Suppressor macrophage treated with lipopolysaccharide for 1 hour (primary cell): ENCODE measurements at regions not wholly inside any gene's neighbourhood (a gene's known extent, or its start where the extent isn't known, plus 50 kb on each side); places are given as distances from the start of the nearest gene placed in this dataset.
"Not testable (repeated sequence)": the region's sequence is repeated elsewhere in the genome, so short reads cannot be mapped to it uniquely, and the experiment has no call there.

Experiments
- DNase-seq, 3 donors: peaks; one replicate each; pipeline ENCODE4 v3.0.0-alpha.2; 2020 to 2022

DNA sequence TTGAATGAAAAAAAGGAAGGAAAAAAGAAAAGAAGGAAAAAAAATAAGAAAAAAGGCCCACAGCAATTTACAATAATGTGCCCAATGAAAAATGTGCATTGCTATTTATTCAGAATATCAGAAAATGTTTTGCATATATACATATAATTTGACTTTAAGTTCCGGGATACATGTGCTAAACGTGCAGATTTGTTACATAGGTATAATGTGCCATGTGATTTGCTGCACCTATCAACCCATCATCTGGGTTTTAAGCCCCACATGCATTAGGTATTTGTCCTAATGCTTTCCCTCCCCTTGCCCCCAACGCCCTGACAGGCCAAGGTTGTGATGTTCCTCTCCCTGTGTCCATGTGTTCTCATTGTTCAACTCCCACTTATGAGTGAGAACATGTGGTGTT, 738.0 kb upstream of the CDH6 start:
- not testable (repeated sequence) for DNase-seq

- no peak for DNase-seq
Measured at GRCh38 chr5:30453168-30453567, 740.3 kb upstream of the CDH6 start.

DNA sequence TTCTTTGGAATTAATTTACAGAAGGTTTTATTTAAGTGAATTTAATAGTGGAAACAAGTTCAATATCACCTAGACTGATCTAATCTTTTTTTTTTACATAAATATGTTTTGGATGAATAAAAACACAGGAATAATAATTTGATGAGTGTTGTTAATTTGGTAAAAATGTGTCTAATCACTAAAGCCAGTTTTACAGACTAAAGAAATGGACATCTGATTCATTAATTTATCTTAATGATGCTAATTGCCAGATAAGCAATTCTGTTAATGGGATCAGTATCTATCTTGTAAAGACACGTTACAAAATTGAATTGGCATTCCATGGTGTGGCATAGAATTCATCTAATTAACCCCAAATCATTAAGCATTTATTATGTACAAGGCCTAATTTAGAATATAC, 743.3 kb upstream of the CDH6 start:
- no peak for DNase-seq

DNA sequence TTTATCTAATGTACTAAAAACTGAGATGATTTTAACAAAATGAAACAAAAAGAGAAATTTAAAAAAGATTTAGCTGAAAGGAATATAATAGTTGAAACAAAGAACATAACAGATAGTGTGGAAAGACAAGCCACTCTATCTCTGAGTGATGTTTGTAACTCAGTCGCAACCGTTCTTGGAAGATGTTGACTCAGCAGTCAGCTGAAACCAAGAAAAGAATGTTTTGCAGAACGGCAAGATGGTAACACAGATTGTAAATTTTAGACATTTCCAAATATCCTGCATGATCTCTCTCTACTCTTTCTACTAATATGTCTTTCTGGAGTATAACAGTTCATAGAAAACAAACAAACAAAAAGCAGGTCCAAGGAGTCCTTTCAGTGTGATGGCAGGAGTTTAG, 746.1 kb upstream of the CDH6 start:
- DNase-seq, result no peak

DNA sequence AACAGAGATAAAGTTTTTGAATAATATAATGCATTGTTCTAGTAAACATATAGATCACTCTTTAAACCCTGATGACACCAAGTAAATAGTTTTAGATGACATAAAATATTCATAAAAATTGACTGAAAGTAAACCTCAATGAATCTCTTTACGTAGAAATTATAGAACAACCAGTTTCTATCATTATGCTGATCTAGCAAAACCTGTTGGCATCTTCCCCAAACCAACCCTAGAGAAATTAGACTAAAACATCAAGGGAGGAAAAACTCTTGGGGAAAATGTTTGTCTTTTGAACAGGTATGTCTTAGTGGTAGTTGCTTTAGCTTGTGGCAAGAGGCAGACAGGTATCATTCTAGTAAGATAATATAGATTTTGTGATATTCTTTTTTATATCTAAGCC, 747.0 kb upstream of the CDH6 start:
- no peak for DNase-seq

DNA sequence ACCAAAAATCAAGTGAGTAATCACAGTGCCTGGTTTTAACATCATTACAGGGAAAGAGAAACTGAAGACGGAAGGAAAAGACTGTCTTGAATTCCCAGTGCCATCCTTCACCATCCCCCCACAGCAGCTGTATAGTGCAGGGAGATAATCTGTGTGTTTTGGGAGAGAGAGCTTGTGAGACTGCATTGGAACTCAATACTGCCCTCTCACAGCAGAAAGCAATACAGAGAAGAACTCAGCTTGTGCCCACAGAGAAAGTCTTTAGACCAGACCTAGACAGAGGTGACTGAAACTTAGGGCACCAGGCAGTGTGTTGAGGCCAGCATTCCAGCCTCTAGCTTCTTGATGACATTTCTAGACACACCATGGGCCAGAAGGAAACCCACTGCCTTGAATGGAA, 754.7 kb upstream of the CDH6 start:
- no peak for DNase-seq

DNA sequence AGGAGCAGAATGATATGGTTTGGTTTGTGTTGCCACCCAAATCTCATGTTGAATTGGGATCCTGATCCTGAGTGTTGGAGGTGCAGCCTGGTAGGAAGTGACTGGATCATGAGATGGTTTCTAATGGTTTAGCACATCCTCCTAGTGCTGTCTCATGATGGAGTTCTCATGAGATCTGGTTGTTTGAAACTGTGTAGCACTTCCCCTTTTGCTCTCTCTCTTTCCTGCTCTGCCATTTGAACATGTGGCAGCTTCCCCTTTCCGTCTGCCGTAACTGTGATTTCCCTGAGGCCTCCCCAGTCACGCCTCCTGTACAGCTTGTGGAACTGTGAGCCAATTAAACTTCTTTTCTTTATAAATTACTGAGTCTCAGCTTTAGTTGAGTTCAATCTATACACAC, 756.8 kb upstream of the CDH6 start:
- peak; percentile 59 to 67 (median 65) for DNase-seq

DNA sequence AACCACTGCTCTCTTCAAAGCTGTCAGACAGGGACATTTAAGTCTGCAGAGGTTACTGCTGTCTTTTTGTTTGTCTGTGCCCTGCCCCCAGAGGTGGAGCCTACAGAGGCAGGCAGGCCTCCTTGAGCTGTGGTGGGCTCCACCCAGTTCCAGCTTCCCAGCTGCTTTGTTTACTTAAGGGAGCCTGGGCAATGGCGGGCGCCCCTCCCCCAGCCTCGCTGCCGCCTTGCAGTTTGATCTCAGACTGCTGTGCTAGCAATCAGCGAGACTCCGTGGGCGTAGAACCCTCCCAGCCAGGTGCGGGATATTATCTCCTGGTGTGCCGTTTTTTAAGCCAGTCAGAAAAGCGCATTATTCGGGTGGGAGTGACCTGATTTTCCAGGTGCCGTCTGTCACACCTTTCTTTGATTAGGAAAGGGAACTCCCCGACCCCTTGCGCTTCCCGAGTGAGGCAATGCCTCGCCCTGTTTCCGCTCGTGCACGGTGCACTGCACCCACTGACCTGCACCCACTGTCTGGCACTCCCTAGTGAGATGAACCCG, 764.5 kb upstream of the CDH6 start:
- DNase-seq, result not testable (repeated sequence)

- DNase-seq, result no peak
Measured at GRCh38 chr5:30414078-30414477, 779.4 kb upstream of the CDH6 start.

GRCh38 chr5:30413540-30413939, 779.9 kb upstream of the CDH6 start:
- peak; percentile 25 to 47 (median 27) for DNase-seq

GRCh38 chr5:30405821-30406220, 787.7 kb upstream of the CDH6 start:
- DNase-seq, result no peak

- DNase-seq, result peak; percentile 31 to 51 (median 39)
Measured at GRCh38 chr5:30401479-30402058, 791.9 kb upstream of the CDH6 start.

- no peak for DNase-seq
Measured at GRCh38 chr5:30398423-30398822, 795.1 kb upstream of the CDH6 start.

DNA sequence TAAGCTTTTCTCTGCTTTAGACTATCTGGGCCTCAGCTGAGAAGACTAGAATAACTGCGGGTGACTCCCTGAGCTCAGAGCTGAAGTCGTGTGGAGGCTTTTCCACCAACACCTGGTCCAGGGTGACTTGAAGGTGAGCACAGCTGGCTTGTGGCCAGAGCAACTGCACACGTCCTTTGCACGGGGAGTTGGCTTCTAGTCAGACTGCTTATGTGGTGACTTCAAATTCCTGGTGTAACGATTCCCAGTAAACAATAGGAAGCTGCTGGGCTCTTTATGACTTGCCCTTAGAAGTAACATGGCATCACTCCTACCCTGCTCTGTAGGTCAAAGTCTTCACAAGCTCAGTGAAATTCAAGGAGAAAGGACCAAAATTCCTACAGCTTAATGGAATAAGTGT, 800.6 kb upstream of the CDH6 start:
- DNase-seq, result no peak

- no peak for DNase-seq
Measured at GRCh38 chr5:30390095-30390494, 803.4 kb upstream of the CDH6 start.

DNA sequence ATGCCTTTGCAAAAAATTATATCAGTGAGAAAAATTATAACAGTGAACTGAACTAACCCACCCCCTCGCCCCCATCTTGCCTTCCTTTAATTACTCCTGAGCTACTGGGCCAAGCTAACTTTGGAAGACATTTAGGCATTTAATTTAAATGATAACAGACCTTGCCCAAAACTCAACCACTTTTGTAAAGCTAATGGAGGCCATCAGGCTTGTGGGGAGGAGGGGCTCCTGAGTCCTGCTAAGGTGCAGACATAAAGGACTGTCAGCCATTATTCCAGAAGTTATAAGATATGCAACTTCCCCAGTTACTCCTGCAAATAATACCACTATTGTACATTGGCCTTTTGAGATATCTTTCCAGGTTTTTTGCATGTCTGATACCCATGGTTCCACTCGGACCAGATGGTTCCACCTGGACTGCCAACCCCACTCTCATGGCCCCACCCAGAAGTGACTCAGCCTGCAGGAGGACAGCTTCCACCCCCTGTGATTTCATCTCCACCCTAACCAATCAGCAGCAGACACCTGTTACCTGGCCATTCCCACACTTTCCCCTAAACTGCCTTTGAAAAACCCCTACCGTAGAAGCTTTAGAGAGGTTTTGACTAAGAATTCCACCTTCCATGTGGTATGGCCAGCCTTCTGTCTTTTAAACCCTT, 805.4 kb upstream of the CDH6 start:
- no peak for DNase-seq

DNA sequence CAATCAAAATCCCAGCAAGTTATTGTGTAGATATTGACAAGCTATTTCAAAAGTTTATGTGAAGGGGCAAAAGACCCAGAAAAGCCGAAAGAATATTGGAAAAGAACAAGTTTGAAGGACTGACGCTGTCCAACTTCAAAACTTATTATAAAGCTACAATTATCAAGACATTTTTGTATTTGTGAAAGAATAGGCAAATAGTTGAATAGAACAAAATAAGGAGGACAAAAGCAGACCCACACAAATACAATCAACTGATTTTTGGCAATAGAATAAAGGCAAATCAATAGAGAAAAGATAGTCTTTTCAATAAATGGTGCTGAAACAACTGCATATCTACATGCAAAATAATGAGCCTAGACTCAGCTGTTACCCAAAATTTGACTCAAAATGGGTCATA, 807.7 kb upstream of the CDH6 start:
- no peak for DNase-seq

DNA sequence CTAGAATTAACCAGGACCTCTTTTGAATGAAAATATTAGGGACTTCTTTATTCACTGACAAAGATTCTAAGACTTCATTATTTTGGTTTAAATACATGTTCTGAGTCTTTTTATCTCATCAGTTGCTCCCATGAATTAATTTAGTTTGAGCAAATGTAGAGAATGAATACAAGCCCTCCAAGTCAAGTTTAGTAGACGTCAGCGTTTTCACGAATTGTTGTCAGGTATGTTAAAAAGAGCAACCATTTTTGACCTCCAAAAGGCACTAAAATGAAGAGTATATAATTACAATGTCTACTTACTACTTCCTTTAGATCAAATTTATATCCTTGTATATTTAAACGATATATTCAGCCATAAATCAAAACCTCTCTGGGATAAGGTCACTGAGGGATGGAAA, 809.3 kb upstream of the CDH6 start:
- no peak for DNase-seq

GRCh38 chr5:30380228-30380627, 813.3 kb upstream of the CDH6 start:
- no peak for DNase-seq

- DNase-seq, result no peak
Measured at GRCh38 chr5:30376848-30377247, 816.6 kb upstream of the CDH6 start.

DNA sequence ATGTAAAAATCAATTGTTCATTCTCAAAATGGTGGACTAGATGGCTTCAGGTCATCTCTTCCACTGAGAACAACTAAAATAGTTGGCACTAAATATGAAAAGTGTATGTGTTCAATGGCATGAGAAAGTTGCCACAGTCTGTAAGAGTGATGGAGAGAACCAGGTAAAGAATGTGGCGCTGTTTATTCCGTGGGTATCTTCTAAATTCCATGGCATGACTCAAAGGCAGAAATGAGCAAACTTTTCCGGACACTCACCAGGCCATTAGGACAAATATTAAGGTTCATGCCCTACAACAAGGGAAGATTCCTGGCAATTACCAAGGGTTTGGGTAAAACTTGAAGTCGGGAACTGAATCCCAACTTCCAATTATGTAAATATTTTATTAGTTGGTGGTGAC, 825.4 kb upstream of the CDH6 start:
- DNase-seq, result no peak

DNA sequence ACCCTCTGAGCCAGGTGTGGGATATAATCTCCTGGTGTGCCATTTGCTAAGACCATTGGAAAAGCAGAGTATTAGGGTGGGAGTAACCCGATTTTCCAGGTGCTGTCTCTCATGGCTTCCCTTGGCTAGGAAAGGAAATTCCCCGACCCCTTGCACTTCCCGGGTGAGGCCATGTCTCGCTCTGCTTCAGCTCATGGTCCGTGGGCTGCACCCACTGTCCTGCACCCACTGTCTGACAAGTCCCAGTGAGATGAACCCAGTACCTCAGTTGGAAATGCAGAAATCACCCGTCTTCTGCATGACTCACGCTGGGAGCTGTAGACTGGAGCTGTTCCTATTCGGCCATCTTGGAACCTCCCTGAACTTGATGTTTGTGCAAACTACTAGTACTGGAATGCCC, 828.5 kb upstream of the CDH6 start:
- not testable (repeated sequence) for DNase-seq

DNA sequence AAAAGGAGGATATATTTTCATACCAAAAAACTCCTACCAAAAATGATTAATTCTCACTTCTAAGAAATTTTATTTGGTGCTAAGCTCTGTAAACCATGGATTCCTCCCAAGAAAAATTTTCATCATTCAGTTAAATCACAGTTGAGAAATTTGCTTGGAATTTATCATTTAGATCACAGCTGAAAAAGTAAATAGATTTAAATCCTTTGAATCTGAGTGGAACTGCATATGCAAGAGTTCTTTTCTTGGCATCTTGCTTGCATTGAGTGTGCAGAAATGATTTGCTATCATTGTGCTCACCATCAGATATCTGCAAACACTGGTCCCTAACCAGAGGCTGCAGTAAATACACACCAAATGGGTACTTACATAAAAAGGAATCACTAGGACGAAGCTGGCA, 836.1 kb upstream of the CDH6 start:
- DNase-seq, result no peak

GRCh38 chr5:30355675-30356074, 837.8 kb upstream of the CDH6 start:
- no peak for DNase-seq

- no peak for DNase-seq
Measured at GRCh38 chr5:30347858-30348257, 845.6 kb upstream of the CDH6 start.
